Upper lobe of left lung (tissue), 4 donors: ENCODE measurements at regions not wholly inside any gene's neighbourhood (a gene's known extent, or its start where the extent isn't known, plus 50 kb on each side); places are given as distances from the start of the nearest gene placed in this dataset.

Experiments used
- EP300 ChIP-seq, 4 donors: sonication (generic); formaldehyde crosslinking; IDR thresholded peaks; one replicate each; pipeline ENCODE4 v1.5.1; 2017; ENCODE audit warnings: antibody characterized with exemption in 4 of 4, control low read depth in 2 of 4
- POLR2A ChIP-seq, 4 donors: fragments of 450-650 bp; IDR thresholded peaks; one replicate each; pipeline ENCODE4 v1.5.1; 2016 to 2017; ENCODE audit warnings: antibody characterized with exemption in 4 of 4, mild to moderate bottlenecking in 2 of 4
- TF ChIP-seq, protein P1 (sequence below), 6 experiments: fragments of 450-650 bp in 4 of 6; fragments of 200-600 bp in 2 of 6; sonication (generic) in 2 of 6; IDR thresholded peaks; one replicate each; pipeline ENCODE4 v1.5.1; 2016 to 2019; ENCODE audit warnings: antibody characterized with exemption in 6 of 6

DNA sequence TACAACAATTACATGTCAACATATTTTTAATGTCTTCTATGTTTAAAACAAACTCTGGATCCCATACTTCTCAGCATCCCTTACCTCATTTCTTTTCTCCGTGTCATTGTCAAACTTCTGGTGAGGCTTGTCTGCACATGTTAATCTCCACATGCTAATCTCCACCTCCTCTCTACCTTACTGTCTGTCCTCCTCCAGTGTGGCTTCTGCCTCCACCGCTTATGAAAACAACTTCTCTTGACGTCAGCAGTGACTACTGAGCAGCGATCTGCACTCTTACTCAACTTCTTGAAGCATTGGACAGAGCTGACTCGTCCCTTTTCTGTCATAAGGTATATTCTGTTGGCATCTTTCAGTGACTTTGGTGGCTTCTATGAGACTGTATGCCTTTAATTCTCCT is 338.2 kb upstream of the THRB start:
- TF ChIP-seq, protein P1, sequence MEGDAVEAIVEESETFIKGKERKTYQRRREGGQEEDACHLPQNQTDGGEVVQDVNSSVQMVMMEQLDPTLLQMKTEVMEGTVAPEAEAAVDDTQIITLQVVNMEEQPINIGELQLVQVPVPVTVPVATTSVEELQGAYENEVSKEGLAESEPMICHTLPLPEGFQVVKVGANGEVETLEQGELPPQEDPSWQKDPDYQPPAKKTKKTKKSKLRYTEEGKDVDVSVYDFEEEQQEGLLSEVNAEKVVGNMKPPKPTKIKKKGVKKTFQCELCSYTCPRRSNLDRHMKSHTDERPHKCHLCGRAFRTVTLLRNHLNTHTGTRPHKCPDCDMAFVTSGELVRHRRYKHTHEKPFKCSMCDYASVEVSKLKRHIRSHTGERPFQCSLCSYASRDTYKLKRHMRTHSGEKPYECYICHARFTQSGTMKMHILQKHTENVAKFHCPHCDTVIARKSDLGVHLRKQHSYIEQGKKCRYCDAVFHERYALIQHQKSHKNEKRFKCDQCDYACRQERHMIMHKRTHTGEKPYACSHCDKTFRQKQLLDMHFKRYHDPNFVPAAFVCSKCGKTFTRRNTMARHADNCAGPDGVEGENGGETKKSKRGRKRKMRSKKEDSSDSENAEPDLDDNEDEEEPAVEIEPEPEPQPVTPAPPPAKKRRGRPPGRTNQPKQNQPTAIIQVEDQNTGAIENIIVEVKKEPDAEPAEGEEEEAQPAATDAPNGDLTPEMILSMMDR (IDR thresholded peaks at IDR 0.05), result no peak
- TF ChIP-seq EP300 (IDR thresholded peaks at IDR 0.05) (no peak), POLR2A (IDR thresholded peaks at IDR 0.05) (no peak)
